ENCODE measurements at regions not wholly inside any gene's neighbourhood (a gene's known extent, or its start where the extent isn't known, plus 50 kb on each side); places are given as distances from the start of the nearest gene placed in this dataset.

- no peak for DNase-seq
- H3K9me3 ChIP-seq, result peaks cover 0 to 13% (median 0%) of the 10 kb centered on the region in 3 donors
- no peak for TF ChIP-seq CTCF (IDR thresholded peaks at IDR 0.05)
- no peak for TF ChIP-seq POLR2A (IDR thresholded peaks at IDR 0.05)
- no peaks in the 10 kb centered on the region for H3K4me1 ChIP-seq
- H3K36me3 ChIP-seq, result no peaks in the 10 kb centered on the region
- H3K27ac ChIP-seq, result no peak overlapping the region
- no peaks in the 10 kb centered on the region for H3K27me3 ChIP-seq
- 86 to 90% methylated on average over 3 of the region's 4 CpGs for WGBS, 2 donors
- intact Hi-C loops (cut with DNase I), result no loop called here
- no peak overlapping the region for H3K4me3 ChIP-seq
Measured at GRCh38 chr7:86158111-86158510, 485.6 kb upstream of the GRM3 start.

- H3K4me3 ChIP-seq, result no peak overlapping the region
- TF ChIP-seq POLR2A (IDR thresholded peaks at IDR 0.05), result no peak
- no peak for TF ChIP-seq CTCF (IDR thresholded peaks at IDR 0.05)
- DNase-seq, result no peak
- intact Hi-C loops (cut with DNase I), result no loop called here
- WGBS, 2 donors, result 86 to 91% methylated on average over 2 of the region's 2 CpGs
- H3K27me3 ChIP-seq, result no peaks in the 10 kb centered on the region
- H3K9me3 ChIP-seq, result peaks cover 0 to 13% (median 0%) of the 10 kb centered on the region in 3 donors
- no peaks in the 10 kb centered on the region for H3K36me3 ChIP-seq
- H3K4me1 ChIP-seq, result no peaks in the 10 kb centered on the region
- no peak overlapping the region for H3K27ac ChIP-seq
Measured at GRCh38 chr7:86155623-86156022, 488.1 kb upstream of the GRM3 start.

GRCh38 chr7:86152926-86153325, 490.8 kb upstream of the GRM3 start:
- TF ChIP-seq CTCF (IDR thresholded peaks at IDR 0.05), result no peak
- TF ChIP-seq POLR2A (IDR thresholded peaks at IDR 0.05), result no peak
- peaks cover 0 to under 1% (median 0%) of the 10 kb centered on the region in 3 donors for H3K9me3 ChIP-seq
- H3K27me3 ChIP-seq, result no peaks in the 10 kb centered on the region
- H3K27ac ChIP-seq, result no peak overlapping the region
- no peaks in the 10 kb centered on the region for H3K36me3 ChIP-seq
- intact Hi-C loops (cut with DNase I), result no loop called here
- DNase-seq, result no peak
- H3K4me3 ChIP-seq, result no peak overlapping the region
- no peaks in the 10 kb centered on the region for H3K4me1 ChIP-seq
- WGBS, 2 donors, result 27 to 39% methylated on average over 2 of the region's 2 CpGs

GRCh38 chr7:86149024-86149665, 494.6 kb upstream of the GRM3 start:
- Histone ChIP-seq H3K27ac (no peak overlapping the region), H3K4me1 (no peaks in the 10 kb centered on the region), H3K9me3 (no peaks in the 10 kb centered on the region), H3K36me3 (no peaks in the 10 kb centered on the region), H3K4me3 (no peak overlapping the region), H3K27me3 (no peaks in the 10 kb centered on the region)
- WGBS, 2 donors, result 41 to 47% methylated on average over 4 of the region's 4 CpGs
- intact Hi-C loops (cut with DNase I), result no loop called here
- DNase-seq, result no peak
- TF ChIP-seq CTCF (IDR thresholded peaks at IDR 0.05) (no peak), POLR2A (IDR thresholded peaks at IDR 0.05) (no peak)

GRCh38 chr7:86148501-86148900, 495.2 kb upstream of the GRM3 start:
- Histone ChIP-seq H3K4me1 (no peaks in the 10 kb centered on the region), H3K36me3 (no peaks in the 10 kb centered on the region), H3K27me3 (no peaks in the 10 kb centered on the region), H3K4me3 (no peak overlapping the region), H3K9me3 (no peaks in the 10 kb centered on the region), H3K27ac (no peak overlapping the region)
- 38 to 46% methylated on average over 2 of the region's 2 CpGs for WGBS, 2 donors
- intact Hi-C loops (cut with DNase I), result no loop called here
- DNase-seq, result no peak
- TF ChIP-seq CTCF (IDR thresholded peaks at IDR 0.05), result no peak

Measured in esophagus squamous epithelium (tissue), 5 donors.